ENCODE measurements at regions not wholly inside any gene's neighbourhood (a gene's known extent, or its start where the extent isn't known, plus 50 kb on each side); places are given as distances from the start of the nearest gene placed in this dataset.

GRCh38 chr2:173580956-173581355, 226.3 kb downstream of the CDCA7 start:
- TF ChIP-seq CTCF (IDR thresholded peaks at IDR 0.05) (no peak), POLR2A (IDR thresholded peaks at IDR 0.05) (no peak)
